Tibial artery (tissue), 4 donors: ENCODE measurements at regions not wholly inside any gene's neighbourhood (a gene's known extent, or its start where the extent isn't known, plus 50 kb on each side); places are given as distances from the start of the nearest gene placed in this dataset.

ENCODE experiments used
- DNase-seq, 2 donors: peaks; one replicate each; pipeline ENCODE4 v3.0.0-alpha.2; 2019
- H3K27ac ChIP-seq, 2 donors: fragments of 200-600 bp; sonication (generic) in 1 of 2; 1 replicate in 1 of 2; 2 replicates in 1 of 2; pipeline ENCODE4 v1.5.1; 2018 to 2019; ENCODE audit warnings: mild to moderate bottlenecking in 1 of 2
- H3K27me3 ChIP-seq, 2 donors: fragments of 200-600 bp; sonication (generic) in 1 of 2; one replicate each; pipeline versions ENCODE4 v1.5.1 to v1.6.0; 2016 to 2019
- H3K36me3 ChIP-seq, 3 donors: fragments of 200-600 bp; sonication (generic) in 2 of 3; one replicate each; pipeline ENCODE4 v1.5.1; 2016 to 2019; ENCODE audit warnings: mild to moderate bottlenecking in 2 of 3
- H3K4me1 ChIP-seq, 4 donors: fragments of 200-600 bp; sonication (generic) in 2 of 4; 1 replicate in 3 of 4; 2 replicates in 1 of 4; pipeline ENCODE4 v1.5.1; 2016 to 2019
- H3K4me3 ChIP-seq, 2 donors: fragments of 200-600 bp; sonication (generic) in 1 of 2; 1 replicate in 1 of 2; 2 replicates in 1 of 2; pipeline ENCODE4 v1.5.1; 2018 to 2019; ENCODE audit warnings: mild to moderate bottlenecking in 2 of 2
- H3K9me3 ChIP-seq, 3 donors: fragments of 200-600 bp; sonication (generic) in 1 of 3; one replicate each; pipeline ENCODE4 v1.5.1; 2016 to 2019
- intact Hi-C: fragments of 100-400 bp; cut with DNase I; formaldehyde crosslinking; loops from one replicate; pipeline ENCODE4 v1.15.0; 2023; ENCODE audit warnings: low total_unique reads
- TF ChIP-seq, protein P1 (sequence below), 2 experiments: fragments of 200-600 bp in 1 of 2; fragments of 450-650 bp in 1 of 2; IDR thresholded peaks; one replicate each; pipeline ENCODE4 v1.5.1; 2017 to 2019; ENCODE audit warnings: antibody characterized with exemption in 2 of 2, mild to moderate bottlenecking in 1 of 2, moderate library complexity in 1 of 2

DNA sequence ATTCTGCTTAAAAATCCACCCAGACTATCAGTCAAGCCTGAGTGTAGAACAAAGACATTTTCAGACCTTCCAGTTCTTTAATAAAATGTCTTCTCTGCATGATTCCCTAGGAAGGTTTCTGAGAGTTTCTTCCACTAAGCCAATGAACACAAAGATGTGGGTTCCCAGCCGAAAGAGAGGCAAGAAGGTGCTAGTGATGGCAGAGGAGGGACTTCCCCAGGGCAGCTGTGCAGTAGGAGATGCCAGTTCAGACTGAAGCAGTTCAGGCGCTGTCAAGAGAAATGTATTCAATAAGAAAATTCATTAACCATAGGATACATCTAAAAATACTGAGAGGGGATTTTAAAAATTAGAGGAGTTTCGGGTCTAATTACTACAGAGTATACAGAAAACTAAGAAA lies 83.3 kb downstream of the RND3 start:
- Histone ChIP-seq H3K4me3 (no peak overlapping the region), H3K9me3 (no peaks in the 10 kb centered on the region), H3K27ac (no peak overlapping the region), H3K27me3 (no peaks in the 10 kb centered on the region), H3K36me3 (no peaks in the 10 kb centered on the region), H3K4me1 (peaks cover 0 to 2% (median 0%) of the 10 kb centered on the region in 4 donors)
- no peak for DNase-seq
- intact Hi-C loops: no loop called here
- TF ChIP-seq, protein P1, sequence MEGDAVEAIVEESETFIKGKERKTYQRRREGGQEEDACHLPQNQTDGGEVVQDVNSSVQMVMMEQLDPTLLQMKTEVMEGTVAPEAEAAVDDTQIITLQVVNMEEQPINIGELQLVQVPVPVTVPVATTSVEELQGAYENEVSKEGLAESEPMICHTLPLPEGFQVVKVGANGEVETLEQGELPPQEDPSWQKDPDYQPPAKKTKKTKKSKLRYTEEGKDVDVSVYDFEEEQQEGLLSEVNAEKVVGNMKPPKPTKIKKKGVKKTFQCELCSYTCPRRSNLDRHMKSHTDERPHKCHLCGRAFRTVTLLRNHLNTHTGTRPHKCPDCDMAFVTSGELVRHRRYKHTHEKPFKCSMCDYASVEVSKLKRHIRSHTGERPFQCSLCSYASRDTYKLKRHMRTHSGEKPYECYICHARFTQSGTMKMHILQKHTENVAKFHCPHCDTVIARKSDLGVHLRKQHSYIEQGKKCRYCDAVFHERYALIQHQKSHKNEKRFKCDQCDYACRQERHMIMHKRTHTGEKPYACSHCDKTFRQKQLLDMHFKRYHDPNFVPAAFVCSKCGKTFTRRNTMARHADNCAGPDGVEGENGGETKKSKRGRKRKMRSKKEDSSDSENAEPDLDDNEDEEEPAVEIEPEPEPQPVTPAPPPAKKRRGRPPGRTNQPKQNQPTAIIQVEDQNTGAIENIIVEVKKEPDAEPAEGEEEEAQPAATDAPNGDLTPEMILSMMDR (IDR thresholded peaks at IDR 0.05): no peak

- intact Hi-C loops: no loop called here
- Histone ChIP-seq H3K4me1 (peaks cover 0 to 2% (median 0%) of the 10 kb centered on the region in 4 donors), H3K9me3 (no peaks in the 10 kb centered on the region), H3K36me3 (no peaks in the 10 kb centered on the region), H3K4me3 (no peak overlapping the region), H3K27ac (no peak overlapping the region), H3K27me3 (no peaks in the 10 kb centered on the region)
- TF ChIP-seq, protein P1 (IDR thresholded peaks at IDR 0.05): no peak
- DNase-seq: no peak
Observed at GRCh38 chr2:150403457-150403856, 84.0 kb downstream of the RND3 start.

- Histone ChIP-seq H3K27me3 (no peaks in the 10 kb centered on the region), H3K4me3 (no peak overlapping the region), H3K27ac (no peak overlapping the region), H3K4me1 (no peaks in the 10 kb centered on the region), H3K9me3 (no peaks in the 10 kb centered on the region), H3K36me3 (no peaks in the 10 kb centered on the region)
- TF ChIP-seq, protein P1 (IDR thresholded peaks at IDR 0.05): no peak
- intact Hi-C loops: no loop called here
- no peak for DNase-seq
Observed at GRCh38 chr2:150402953-150403352, 84.5 kb downstream of the RND3 start.

GRCh38 chr2:150400849-150401248 lies 86.6 kb downstream of the RND3 start:
- H3K27me3 ChIP-seq: no peaks in the 10 kb centered on the region
- H3K36me3 ChIP-seq: no peaks in the 10 kb centered on the region
- intact Hi-C loops: no loop called here

GRCh38 chr2:150392614-150393013 lies 94.9 kb downstream of the RND3 start:
- H3K4me3 ChIP-seq: no peak overlapping the region
- H3K27me3 ChIP-seq: no peaks in the 10 kb centered on the region
- DNase-seq: no peak
- intact Hi-C loops: no loop called here
- no peak overlapping the region for H3K27ac ChIP-seq
- no peaks in the 10 kb centered on the region for H3K4me1 ChIP-seq
- H3K36me3 ChIP-seq: no peaks in the 10 kb centered on the region
- TF ChIP-seq, protein P1 (IDR thresholded peaks at IDR 0.05): no peak
- no peaks in the 10 kb centered on the region for H3K9me3 ChIP-seq

More at GRCh38 chr2:150400849-150401248, 86.6 kb downstream of the RND3 start:
- no peaks in the 10 kb centered on the region for H3K4me1 ChIP-seq
- TF ChIP-seq, protein P1 (IDR thresholded peaks at IDR 0.05): no peak
- DNase-seq: no peak
- H3K4me3 ChIP-seq: no peak overlapping the region
- no peak overlapping the region for H3K27ac ChIP-seq
- no peaks in the 10 kb centered on the region for H3K9me3 ChIP-seq

GRCh38 chr2:150391779-150392178 lies 95.7 kb downstream of the RND3 start:
- DNase-seq: no peak
- Histone ChIP-seq H3K9me3 (no peaks in the 10 kb centered on the region), H3K4me1 (no peaks in the 10 kb centered on the region), H3K4me3 (no peak overlapping the region), H3K27me3 (no peaks in the 10 kb centered on the region), H3K36me3 (no peaks in the 10 kb centered on the region), H3K27ac (no peak overlapping the region)
- TF ChIP-seq, protein P1 (IDR thresholded peaks at IDR 0.05): no peak
- intact Hi-C loops: no loop called here
